Activated CD8-positive, alpha-beta memory T cell treated with anti-CD3 and anti-CD28 coated beads, Interleukin-2, amount 50 U/mL, for 24 hours (primary cell): ENCODE measurements at regions not wholly inside any gene's neighbourhood (a gene's known extent, or its start where the extent isn't known, plus 50 kb on each side); places are given as distances from the start of the nearest gene placed in this dataset.

ENCODE experiments used
- DNase-seq: peaks from one replicate; pipeline ENCODE4 v3.0.0-alpha.2; 2020; ENCODE audit errors: extremely low read depth

DNA sequence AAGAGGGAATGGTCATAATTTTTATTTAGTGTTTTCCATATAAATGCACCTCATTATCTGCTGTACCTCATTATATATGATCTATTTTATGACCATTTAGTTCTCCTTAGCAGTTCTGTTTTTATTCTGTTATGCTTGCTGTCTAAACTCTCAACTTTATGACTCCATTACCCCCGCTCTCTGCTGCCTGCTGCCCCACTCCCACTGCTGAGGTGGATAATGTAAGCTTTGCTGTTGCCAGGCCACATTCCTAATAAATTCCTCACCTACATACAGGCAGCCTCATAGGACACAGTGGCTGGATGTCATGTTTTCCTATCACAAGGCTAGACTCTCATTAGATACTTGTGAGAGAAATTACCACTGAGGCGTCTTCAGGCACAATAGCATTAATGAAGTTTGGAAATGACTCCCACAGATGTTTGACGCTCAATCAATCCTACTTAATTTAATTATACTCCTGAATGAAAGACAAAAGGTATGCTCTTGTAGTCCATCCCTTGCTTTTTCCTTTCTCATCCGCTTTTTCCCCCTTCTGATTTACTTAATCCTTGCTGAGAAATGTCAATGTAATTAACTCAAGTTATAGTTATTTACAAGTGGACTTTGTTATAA lies 497.5 kb upstream of the IGFBP7 start:
- no peak for DNase-seq

DNA sequence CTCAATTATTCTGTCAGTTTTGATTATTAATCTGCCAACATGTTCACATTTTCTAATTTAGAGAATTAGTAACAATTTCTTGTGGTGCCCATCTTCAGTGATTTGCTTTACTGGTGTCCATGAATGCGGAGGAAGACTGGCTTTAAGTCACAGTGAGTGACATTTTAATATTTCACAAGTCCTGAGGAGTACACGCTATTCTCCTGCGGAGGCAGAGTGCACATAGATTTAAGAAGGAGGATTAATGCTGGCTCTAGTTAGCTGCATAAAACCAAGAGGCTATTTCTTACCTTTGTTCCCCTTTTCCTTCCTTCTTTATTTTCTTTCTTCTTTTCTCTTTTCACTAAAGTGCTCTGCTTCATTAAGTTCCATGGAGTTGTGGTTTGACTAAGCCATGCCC lies 495.2 kb upstream of the IGFBP7 start:
- no peak for DNase-seq

GRCh38 chr4:57602141-57602540 lies 492.0 kb upstream of the IGFBP7 start:
- DNase-seq: no peak

- no peak for DNase-seq
Measured at GRCh38 chr4:57591073-57591472, 480.9 kb upstream of the IGFBP7 start.

GRCh38 chr4:57588557-57588956 lies 478.4 kb upstream of the IGFBP7 start:
- DNase-seq: no peak

DNA sequence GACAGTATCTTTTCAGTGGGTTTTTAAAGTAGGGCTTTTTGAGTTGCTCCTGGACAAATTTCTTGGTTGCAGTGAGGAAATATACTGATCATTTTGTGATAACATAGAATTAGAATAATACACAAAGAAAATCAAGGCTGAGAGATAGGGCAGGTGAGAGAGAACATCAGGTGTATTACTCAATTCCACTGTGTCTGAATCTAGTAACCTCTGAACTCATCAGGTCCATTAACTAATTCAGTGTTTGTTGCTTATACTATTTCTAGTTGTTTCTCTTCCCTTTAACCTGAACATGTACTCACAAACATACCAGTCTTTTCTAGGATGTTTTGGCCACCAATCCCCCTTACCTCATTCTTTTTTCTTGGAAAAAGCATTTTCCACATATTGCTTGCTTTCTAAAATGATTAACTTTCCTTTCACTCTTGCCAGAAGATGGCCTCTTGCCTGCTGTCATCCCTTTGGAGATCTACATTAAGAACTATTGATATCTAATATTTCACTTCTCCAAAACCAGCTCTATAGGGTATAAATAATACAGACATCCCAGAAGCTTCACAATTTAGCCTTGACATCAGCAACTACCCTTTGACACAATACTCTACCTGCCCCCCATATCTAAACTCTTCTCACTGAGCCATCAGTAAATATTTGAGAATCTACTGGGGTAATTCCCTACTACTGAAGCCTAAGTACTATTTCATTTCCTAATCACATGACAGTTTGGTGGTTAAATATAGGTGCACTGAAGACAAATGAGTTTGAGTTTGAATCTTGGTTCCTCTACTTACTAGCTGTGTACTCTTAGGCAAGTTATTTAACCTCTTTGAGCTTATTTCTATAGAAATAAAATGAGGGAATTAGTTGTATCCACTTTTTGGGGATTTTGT lies 470.8 kb upstream of the IGFBP7 start:
- no peak for DNase-seq

DNA sequence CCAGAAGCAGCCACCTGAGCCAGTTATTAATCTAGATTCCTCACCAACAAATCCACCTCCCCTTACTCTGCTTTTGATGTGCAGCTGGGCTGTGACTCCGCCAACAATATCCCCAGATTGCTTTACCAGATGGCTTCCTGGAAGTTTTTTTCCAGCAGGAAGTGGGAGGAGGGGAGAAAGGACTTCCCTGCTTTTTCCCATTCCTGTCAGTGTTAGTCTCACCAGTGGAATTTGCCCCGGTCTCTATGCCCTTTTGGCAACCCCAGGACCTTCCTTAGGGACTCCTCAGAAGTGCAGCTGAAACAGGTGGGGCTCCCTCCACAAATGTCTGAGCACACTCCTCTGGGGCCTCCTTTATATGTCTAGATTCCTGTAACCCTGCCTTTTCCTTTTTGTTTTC lies 465.2 kb upstream of the IGFBP7 start:
- no peak for DNase-seq

GRCh38 chr4:57554556-57555092 lies 444.4 kb upstream of the IGFBP7 start:
- no peak for DNase-seq

DNA sequence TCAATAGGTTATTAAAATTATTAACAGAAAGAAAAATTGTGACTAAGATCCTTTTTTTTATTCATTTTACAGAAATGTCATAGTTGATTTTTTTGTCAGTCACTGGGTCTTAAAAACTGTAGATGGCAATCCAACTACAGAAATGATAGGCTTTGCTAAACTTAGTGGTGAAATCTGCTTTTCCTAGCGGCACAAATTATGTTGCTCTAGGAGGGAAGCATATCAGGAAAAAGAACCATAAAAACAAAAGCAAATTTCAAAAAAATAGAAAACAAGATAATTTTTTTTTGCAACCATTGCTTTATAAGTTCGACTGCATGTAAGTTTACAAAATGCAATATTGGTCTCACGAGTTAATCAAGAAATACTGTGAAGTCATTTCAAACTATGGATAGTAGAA lies 443.5 kb upstream of the IGFBP7 start:
- no peak for DNase-seq

- no peak for DNase-seq
Measured at GRCh38 chr4:57550198-57550597, 440.0 kb upstream of the IGFBP7 start.

DNA sequence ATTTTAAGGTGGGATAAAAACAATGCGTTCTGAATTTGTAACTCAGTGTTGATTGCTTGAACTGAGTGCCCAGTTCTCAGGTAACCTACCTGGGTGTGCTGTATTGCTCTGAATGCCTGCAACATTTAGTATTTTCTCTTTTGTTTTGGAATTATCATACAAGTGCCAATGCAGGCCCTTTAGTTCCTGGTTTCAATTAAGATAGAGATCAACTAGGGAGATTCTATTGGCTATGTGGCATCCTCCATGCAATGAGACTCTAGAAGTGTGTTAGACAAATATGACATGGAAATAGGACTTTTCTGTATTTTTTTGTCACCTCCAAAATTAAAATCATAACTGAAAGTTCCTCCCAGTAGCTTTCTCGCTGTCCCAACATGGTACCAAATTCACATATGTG lies 438.7 kb upstream of the IGFBP7 start:
- no peak for DNase-seq

DNA sequence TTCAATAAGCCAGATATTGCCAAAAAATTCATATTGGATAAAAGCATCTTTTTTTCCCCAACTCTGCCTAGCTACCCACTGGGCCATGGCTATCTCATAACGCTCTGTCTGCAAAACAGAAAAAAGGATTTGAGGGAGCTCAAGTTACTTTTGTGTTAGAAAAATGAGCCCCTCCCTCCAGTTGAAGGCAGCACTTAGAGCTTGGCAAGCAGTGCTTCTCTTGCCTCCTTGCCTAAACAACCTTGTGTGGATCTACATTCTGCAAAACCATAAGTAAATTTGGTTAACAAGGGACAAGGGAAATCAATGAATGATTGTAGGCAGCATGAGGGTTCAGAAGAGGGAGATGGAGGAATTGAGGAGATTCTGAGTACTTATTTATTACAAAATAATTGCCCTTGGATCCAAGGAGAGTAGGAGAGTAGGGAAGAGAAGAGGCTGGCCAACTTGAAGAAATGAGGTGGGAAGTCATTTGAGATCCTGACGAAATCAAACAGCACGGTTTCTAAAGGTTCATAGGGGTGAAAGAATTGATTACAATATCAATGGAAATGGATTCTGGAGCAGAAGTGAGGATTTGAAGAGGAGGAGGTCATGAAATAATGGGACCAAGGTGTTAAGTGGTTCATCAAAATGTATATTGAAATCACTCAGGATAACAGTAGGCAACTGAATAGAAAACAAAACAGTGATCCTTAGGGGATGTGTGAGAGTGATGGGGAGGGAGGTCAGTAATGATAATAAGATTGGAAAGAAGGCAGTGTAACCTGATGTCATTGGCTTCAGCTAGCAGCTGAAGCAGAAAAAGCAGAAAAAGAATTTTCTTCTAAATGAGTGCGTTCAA lies 434.8 kb upstream of the IGFBP7 start:
- no peak for DNase-seq

DNA sequence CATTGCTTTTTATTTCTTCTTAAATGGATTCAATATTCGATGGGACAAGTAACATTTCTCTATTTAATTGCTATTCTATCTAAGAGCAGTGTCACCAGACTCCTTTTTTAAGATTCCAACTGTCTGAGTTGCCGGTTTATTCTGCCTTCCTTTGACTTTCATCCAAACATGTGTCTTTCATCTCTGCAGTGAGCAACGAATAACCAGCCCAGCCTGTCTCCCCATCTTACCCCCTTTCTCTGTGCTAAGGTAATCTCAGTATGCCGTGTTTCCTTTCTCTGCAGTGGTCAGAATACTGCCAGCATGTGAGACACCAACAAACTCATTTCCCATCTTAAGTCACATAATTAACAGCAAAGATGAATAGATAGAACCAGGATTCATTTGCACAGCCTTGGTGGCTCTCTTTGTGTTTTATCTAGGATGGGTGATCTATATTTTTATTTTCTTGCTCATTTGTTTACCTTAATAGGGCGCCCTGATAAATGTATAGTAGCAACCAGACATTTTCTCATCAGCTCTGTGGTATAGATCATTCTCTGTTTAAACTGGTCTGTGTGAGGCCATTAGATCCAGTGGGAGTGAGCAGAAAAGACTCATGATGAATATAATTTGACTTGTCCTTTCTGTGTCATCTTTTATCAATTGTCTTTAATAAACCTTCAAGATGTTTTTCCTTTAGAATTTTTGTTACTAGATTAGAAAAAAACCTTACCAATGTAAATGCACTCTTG lies 394.8 kb upstream of the IGFBP7 start:
- DNase-seq: no peak

DNA sequence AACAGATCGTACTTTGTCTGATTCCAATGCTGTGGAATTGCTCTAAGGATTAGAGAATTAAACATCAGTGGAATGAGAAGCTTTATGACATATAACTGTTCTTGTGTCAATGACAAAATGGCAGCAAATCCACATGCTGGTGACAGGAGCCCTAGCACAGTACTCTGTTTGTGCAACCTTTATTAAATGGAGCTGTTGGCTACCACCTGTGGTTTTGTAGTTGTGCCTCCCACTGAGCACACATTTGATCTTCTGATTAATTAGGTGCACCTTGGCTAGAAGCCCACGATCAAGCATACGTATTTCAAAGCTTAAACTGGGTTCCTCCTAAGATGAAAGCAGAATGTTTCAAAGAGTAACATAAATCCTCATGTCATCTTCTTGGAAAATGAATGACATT lies 394.0 kb upstream of the IGFBP7 start:
- no peak for DNase-seq

DNA sequence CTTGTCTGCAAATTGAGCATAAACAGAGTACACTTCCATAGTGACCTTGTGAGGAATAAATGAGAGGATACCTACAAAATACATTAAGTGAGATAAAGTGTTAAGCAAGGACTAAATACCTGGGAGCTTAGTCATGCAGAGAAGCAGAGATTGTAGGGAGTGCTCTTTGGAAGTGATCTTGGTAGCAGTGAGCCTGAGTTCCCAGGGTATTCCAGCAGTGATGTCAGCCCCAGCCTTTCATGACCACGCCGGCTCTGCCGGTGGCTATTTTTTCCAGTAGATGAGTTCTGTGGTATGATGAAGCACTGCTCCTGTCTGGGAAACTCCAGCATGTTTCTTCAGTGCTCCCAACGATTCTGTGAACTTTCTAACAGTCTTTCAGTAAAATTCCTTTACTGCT lies 391.5 kb upstream of the IGFBP7 start:
- DNase-seq: no peak

DNA sequence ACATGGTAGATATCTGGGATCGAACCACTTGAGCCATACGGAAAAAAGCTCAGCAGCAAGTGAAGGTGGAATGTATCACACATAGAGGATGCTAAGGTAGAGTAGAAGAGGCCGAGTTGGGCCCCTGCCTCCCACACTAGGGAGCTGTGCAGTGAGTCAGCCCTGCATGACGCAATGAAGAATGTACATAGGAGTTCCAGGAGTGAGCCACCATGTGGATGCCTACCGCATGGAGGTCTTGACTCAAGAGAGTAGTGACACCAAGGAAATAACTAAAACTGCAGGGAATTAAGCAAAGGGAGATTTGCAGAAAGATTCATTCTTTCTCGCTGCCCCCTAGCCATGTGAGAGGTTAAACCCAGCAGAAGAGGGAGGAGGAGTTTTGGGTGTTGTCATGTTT lies 389.6 kb upstream of the IGFBP7 start:
- DNase-seq: no peak

GRCh38 chr4:57498251-57498650 lies 388.1 kb upstream of the IGFBP7 start:
- DNase-seq: no peak

GRCh38 chr4:57496697-57497471 lies 386.7 kb upstream of the IGFBP7 start:
- no peak for DNase-seq

DNA sequence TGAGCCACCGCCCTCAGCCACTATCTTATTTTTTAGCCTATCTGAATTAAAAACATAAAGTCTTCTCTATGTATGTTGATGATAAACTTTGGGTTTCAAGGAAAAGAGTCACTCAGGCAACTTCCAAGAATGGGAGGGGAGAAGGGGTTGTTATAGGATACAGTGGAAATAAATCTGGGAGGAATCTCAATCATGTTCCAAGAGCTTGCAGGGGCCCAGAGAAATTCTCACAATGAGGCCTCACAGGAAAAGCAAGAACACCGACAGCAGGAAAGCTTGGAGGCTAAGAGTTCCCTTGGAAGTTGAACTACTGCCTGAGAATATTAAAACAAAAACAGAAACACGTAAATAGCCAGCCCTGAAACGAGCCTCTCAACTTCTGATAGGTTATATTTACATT lies 384.6 kb upstream of the IGFBP7 start:
- DNase-seq: no peak

DNA sequence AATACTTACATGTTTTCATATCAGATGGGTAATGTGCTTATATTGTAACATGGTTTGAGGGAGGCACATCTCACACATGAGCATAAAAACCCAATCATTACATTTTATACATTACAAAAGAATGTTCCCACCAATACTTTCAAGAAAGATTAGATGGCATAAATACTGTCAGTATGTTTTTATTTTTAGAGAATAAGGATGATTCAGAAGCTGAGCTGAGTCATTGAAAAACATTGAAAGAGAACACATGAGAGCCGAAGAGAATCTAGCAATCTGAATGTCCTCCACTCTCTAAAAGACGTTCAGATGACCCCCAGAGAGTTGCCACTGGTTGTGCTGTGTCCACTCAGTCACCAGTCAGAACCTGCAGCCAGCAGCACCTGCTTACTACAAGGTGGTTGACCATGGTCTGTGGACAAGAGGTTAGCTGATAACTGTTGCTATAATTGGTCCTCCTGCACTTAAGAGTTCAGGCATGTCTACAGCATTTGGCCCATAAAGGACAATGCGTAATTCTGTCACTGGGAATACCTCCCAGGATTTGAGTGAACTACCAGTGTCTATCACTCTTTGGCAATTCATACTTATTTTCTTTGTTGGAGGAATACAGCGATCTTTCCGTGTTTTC lies 382.2 kb upstream of the IGFBP7 start:
- DNase-seq: no peak
